NCI-H82 treated with DMSO at 0.1 percent for 48 hours (cell line): ENCODE measurements at regions not wholly inside any gene's neighbourhood (a gene's known extent, or its start where the extent isn't known, plus 50 kb on each side); places are given as distances from the start of the nearest gene placed in this dataset.

Source experiments
- DNase-seq: peaks from one replicate; lab custom pipeline; 2025; ENCODE audit not compliant: unreplicated experiment; lab: John Stamatoyannopoulos, UW

DNA sequence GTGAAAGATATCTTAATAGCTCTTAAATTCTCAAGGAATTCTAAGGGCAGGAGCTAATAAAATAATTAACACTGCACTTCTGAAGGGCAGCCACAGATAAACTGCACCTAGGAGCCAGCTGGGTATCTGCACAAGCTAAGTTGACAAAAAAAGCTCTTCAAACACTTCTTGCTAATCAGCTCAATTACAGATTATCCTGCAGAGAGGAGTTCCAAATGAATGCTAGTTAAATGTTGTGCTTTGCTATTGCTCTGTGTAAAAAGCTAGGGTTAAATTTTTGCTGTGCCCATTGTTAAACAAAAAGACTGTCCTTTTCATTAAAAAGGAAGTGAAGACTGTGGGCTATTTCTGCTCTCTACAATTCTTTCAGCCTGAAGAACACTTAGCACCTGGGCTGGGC, 158.5 kb upstream of the SHISA6 start:
- peak; percentile 80 for DNase-seq

DNA sequence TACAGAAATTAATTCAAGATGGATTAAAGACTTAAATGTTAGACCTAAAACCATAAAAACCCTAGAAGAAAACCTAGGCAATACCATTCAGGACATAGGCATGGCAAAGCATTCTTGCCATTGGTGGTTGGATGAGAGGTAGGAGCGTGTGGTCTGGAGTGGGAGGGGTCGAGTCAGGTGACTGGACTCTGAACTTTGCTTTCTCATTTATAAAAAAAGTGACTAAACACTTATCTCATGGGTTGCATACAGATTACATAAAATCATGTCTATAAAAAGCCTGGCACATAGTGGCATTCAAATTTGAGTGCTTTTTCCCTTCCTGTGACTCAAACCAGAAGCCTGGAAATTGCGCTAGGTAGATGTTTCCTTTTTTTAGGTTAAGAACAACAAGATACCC, 159.7 kb upstream of the SHISA6 start:
- no peak for DNase-seq

DNA sequence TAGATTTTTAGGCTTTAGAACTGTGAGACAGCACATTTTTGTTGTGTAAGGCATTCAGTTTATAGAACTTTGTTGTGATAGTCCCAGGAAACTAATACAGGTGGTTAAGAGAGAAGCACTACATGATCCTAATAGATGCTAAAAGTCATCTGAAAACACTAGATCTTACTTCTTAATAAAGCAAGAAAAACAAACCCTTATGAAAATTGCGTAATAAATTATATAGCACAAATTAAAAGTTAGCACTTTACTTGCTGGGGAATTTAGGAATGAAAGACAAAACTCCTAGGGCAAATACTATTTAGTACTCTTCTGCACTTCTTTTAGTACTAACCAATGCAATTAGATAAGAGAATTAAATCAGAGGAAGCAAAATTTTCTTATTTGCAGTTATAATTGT, 163.3 kb upstream of the SHISA6 start:
- DNase-seq: no peak

DNA sequence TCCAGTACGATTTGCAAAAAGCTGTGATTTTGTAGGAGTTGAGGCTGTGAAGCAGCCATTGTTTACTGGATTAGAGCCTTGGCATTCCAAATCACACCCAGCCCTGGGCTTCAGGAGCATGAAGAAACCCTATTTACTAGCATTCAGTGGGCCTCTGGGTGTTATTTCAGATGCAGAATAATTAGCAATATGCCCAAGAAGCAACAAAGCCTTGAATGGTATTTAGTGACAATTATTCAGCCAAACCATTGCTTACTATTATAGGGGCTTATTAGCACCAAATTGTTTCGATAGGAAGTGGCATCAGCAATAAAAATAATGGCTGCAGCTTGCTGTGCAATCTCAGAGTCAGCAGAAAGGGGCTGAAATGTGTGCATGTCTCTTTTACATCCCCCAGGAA, 166.6 kb upstream of the SHISA6 start:
- no peak for DNase-seq

DNA sequence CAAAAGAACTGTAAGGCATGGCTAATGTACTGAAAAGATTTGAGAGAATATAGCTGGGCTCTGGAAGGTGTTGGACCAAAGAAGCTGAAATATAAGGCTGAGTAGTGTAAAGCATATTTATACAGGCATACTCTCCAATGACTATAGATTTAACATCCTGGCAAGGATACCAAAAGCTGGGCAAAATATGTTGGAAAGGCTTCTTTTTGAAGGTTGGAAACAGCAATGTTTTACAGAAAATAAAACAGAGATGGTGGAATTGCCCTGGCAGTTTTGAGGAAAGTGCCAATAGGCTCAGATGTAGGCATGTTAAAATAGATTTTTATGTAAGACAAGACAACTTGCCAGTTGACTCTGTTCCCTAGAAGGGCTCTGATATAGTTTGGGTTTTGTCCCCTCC, 184.1 kb upstream of the SHISA6 start:
- DNase-seq: no peak

DNA sequence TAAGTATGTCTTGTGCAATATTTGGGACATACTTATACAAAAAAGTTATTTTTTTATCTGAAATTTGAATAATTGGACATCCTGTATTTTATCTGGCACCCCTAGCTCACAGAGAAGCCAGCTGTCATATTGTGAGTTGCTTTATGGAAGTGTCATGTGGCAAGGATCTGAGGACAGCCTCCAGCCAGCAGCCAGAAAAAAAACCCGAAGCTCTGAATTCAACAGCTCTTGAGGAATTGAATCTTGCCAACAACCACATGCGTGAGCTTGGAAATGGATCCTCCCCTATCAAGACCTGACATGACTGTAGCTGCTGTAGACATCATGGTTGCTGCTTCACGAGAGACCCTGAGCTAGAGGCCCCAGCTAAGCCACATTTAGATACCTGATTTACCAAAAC, 187.2 kb upstream of the SHISA6 start:
- no peak for DNase-seq

DNA sequence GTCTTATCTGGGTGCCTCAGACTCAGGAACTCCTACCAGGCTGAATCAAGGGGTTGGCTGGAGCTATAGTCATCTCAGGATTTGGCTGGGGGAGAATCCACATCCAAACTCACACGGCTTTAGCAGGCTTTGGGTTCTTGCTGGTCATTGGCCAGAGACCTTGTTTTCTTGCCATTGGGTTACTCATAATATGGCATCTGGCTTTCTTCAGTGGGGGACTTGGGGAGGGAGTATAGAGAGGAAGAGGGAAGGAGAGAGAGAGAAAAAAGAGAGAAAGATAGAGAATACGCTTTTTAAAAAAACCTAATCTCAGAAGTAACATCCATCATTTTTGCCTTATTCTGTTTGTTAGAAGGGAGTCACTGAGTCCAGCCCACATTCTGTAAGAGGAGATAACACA, 191.5 kb upstream of the SHISA6 start:
- DNase-seq: no peak

DNA sequence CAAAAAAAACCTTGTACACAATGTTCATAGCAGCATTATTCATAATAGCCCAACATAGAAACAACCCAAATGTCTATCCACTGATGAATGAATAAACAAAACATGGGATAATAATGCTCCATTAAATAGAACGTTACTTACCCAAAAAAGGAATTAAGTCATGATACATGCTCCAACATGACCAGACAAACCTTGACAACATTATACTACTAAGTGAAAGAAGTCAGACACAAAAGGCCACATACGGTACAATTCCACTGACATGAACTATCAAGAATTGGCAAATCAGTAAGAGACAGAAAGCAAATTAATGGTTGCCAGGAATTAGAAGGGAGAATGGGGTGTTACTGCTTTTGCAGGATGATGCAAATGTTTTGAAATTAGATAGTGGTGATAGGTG, 193.8 kb upstream of the SHISA6 start:
- DNase-seq: no peak

DNA sequence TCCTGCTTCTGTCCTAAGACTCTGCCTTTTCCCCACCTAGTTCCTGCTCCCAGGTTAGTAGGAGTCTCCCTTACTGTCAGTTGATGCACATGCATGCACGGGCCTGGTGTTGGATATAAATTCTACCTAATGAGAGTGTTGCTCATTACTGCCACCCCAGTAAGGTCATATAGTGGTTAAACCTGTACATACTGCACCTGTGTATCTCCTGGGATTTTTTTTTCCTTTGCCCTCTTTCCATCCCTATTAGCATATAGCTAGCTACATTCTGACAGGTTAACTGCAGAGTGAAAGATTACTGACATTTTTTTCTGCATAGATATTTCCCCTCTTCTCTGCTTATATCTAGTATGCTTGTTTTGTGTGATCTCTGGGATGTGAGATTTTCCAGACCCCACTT, 201.5 kb upstream of the PIRT start:
- no peak for DNase-seq

DNA sequence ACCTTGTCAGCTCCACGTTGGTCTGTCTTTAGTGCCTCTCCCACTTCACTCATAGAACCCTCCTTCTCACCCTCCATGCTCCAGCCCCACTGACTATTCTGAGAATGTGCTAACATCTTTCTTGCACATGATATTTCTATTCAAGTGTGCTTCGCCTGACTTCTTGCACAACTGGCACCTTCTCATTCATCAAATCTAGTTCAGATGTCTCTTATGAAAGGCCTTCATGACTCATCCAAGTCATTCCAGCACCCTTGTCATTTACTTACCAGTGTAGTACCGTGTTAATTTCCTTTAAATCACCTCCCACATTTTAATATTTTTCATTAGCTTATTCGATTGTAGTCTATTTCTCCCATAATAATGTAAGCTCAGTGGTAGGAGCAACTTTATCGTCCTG, 197.8 kb upstream of the PIRT start:
- no peak for DNase-seq

DNA sequence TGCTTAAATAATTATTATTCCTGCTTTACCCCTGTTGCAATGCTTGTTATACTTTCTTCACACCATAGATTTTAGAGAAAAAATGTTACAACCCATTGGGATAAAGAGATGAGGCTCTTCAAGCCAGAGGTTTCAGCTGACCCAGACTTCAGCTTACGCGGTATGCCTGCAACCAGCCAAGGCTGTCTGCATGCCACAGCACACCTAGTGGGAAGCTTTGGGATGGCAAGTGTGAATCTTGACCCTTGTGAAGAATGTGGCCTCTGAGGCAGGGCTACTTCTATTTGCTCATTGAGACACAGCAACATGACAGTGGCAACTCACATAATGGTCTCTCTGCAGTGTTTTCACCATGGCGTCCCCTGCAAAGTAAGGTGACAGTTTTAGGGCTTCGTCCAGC, 193.9 kb upstream of the PIRT start:
- DNase-seq: no peak

DNA sequence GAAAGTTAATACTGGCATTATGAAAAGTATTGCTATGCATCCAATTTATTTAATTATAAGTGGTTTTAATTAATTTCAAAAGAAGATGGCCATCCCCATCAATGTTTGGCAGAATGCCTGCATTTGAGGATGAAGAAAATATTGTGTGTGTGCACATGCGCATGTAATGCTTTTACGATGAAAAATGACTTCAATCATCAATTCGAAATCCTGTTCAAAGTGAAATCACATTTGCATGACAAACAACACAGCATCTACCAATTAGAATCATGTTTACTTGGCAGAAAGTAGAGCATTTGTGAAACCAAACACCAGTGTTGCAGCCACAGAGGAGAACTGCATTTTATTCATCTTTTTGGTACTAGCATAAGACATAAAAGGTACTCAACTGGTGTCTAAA, 191.9 kb upstream of the PIRT start:
- no peak for DNase-seq

DNA sequence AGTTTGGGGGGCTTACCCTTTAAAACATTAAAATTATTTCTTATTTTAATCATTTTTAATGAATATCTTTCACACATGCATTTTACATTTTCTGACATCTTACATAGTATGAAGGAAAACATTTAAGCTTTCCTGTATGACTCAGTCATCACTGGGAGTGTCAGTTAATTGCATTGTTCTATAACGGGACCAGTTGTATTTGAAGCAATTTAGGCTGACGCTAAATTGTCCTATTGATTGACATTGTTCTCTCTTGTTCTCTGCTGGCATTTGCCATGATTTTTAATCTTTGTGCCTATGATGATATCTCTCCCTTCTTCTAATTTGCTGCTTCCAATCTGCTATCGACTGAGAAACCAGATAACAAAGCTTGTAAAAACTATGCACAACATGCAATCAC, 190.5 kb upstream of the PIRT start:
- no peak for DNase-seq

DNA sequence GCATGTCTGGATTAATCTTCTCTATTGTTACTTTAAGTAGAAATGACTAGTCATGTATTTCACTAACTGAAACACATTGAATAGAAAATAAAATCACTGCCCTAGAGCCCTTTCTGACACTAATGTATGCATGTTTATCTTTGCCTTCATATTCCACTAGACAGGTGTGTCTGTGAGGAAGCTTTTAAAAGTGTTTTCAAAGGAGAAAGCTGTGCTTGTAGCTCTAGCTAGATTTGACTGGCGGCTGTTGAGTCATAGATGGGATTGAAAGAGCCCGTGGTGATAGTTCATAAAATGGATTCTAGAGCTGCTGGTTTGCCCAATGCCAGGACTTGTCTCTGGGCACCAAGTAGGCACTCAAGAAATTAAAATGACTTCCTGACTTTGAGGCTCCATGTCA, 189.0 kb upstream of the PIRT start:
- DNase-seq: no peak

DNA sequence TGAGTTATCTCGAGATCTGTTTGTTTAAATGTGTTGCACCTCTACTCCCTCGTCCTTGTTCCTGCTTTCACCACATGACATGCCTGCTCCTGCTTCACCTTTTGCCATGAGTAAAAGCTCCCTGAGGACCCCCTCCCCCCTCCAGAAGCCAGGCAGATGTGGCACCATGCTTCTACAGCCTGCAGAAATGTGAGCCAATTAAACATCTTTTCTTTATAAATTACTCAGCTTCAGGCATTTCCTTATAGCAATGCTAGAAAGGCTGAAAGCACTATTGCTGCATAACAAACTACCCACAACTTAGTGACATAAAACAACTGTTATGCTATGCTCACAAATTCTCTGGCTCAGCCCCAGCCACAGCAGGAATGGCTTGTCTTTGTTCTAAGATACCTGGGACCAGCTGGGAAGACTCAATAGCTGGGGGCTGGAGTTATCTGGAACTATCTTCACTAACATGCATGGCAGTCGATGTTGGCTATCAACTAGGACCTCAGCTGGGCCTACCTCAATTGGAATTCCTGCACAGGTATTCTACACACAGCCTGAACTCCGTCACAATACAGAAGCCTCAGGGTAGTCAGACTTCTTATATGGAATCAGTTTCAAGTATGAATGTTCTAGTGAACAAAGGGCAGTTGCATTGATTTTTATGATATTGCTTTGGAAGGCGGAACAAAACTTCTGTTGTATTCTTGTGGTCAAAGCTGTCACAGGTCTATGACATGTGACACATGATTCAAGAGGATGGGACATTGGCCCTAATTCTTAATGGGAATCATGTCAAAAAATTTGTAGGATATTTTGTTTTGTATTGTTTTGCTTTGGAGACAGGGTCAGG, 186.0 kb upstream of the PIRT start:
- DNase-seq: no peak

DNA sequence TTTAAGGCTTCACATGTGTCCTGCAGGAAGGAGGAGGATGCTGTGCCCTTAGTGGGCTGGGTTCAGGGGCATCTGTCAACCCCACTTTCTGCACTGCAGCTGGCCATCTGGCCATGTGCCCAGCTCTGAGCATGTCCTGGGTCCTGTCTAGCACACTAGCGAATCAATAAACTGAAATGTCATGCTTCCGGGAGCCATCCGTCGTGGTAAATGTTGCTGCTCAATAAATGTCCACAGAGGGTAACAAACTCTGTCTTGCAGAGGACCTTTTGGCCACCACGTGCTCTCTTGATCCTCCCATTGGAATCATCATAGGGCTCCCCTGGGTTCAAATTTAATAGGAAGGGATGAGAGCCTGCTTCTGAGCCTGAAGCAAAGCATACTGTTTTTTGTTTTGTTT, 168.6 kb upstream of the PIRT start:
- DNase-seq: no peak

DNA sequence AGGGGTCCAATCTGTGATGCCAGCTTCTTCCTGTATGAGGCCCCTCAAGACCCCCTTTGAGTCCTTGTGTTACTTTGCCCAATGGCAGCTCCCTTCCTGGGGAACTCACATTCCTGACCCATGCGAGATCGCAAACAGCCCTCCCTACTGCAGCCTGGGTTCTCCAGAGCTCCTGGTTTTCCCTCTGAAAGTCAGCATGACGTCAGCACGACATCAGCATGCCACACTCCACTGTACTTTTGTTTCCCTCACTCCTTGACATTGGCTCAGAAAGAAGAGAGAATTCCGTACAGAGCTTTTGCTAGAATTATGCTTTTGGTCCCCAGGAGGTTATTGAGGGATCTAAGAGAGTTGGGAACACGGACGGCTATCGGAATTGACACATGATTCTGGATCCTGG, 168.1 kb upstream of the PIRT start:
- no peak for DNase-seq

DNA sequence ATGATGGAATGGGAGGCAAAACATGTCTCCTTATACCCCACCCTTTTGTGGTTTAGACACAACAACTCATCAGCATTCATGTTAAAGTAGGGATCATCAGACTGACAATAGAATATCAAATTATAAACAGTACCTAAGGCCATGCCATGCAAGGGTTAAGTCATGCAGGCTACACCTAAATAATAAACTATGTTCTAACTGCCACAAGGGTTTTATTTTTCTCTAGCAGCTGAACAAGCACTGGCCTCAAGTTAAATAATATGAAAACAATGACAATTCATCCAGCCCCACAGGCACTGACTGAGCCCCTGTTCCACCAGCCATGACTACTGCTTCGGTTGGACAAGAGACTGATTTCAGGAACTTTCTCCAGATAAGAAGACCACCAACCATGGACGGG, 164.5 kb upstream of the PIRT start:
- DNase-seq: no peak

DNA sequence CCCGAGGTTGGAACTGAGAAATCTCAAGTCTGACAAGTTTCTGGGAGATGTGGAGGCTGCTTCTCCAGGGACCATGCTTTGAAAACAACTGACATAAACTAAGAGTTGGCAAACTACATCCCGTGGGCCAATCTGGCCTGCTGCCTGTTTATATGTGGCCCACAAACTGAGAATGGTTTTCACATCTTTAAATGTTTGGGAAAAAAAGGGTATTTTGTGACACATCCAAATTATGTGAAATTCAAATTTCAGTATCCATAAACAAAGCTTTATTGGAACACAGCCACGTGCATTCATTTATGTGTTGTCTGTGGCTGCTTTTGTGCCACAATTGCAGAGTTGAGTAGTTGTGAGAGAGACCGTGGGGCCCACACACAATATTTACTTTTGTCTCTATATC, 163.8 kb upstream of the PIRT start:
- DNase-seq: no peak

DNA sequence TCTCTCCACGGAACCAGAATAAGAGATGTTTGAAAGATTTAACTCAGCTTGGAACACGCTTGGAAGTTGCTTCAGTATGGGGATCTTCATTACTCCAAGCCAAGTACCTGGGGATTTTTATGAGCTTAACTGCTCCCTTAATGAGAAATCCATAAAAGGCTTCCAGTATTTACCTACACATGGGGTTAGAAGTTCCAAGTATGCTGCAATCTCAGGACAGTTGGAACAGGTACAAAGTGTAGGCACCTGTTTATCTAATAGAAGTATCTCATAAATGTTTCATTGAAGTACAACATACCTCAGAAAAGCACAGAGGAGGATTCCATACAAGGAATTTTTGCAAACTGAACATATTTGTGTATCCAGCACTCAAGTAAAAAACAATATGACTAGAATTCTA, 161.6 kb upstream of the PIRT start:
- no peak for DNase-seq

DNA sequence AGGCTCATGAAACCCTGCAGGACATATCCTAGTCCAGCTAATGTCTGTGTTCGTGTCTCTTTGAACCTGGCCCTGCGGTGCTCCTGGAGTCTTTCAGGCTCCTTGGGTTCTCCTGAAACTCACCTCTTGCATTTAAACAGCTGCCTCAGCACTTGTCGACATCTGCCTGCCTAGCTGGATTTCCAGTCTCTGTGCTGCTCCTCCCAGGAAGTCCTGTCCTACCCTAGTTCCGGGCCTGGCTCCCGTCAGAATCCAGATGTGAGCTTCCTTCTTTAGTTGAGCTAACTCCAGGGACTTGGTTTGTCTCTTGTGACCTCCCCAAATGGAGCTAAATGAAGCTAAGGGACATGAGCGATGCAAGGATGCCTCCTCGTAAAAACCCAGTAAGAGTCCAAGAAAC, 155.2 kb upstream of the PIRT start:
- no peak for DNase-seq

DNA sequence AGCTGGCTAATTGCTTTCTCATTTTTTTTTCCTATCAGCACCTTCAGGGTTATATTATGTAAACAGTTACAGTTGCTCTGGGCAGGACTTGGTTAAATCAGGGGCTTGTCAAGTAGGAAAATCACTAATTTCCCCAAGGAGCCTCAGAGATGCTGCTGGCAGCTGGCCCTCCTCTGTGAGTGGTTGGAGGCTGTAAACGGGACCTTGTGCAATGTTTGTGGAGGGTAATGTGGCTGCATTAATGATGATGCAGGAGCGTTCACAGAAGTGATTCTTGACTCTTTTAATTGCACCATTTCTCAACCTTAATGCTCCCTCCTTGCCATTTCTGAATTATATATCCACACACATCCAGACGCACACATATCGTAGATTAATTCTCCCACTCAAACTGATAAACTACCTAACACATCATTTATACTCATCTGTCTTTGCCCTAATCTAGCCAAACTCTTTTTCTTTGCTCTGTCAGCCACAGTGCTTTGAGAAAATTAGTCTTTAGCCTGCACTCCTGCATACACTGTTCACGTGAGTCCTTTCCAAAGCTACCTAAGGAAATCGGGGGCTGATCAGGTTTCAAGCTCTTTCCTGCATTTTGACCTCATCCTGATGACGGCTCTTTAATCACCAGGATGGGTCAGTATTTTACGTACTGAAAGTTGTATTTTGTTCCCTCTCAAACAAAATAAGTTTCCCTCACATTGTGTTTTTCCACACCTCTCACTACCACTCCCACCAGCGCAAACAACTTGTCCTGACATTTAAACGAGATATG, 154.4 kb upstream of the PIRT start:
- DNase-seq: no peak

DNA sequence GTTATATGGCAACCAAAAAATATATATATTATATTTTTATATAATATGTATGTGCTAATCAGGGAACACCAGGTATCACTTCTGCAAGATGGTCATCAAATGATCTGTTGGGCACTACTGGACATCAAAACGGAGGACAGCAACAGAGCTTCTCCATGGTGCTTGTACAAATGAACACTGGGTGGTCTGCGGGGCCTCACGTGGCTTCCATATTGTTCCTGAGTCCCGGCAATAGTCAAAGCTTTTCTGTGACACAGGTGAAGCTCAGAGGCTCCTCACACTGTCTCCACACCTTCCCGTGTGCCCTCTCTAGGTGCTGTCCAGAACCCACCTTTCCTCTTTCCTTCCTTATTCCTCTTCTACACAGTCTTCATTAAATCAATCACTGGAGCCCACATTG, 149.9 kb upstream of the PIRT start:
- DNase-seq: no peak
